ENCODE measurements at regions not wholly inside any gene's neighbourhood (a gene's known extent, or its start where the extent isn't known, plus 50 kb on each side); places are given as distances from the start of the nearest gene placed in this dataset.
A peak's percentile ranks its signal among the peaks of the same experiment; 100 is the strongest.

GRCh38 chr10:58887474-58887873 lies 289.0 kb upstream of the PHYHIPL start (continued):
- TF ChIP-seq REST (IDR thresholded peaks at IDR 0.05; ENCODE audit: unreplicated experiment), result no peak
- no peak for TF ChIP-seq CTCF (conservative IDR thresholded peaks at IDR 0.05; ENCODE audit: low read depth in 2 of 2)
- no peak for TF ChIP-seq JUNB (IDR thresholded peaks at IDR 0.05; ENCODE audit: unreplicated experiment)
- TF ChIP-seq NANOG (IDR thresholded peaks at IDR 0.05; ENCODE audit: borderline replicate concordance), result no peak
- no peak for TF ChIP-seq EZH2phosphoT487 (IDR thresholded peaks at IDR 0.05; ENCODE audit: unreplicated experiment)

GRCh38 chr10:58888957-58889356 lies 287.5 kb upstream of the PHYHIPL start:
- Mint-ChIP-seq H3K36me3 (ENCODE audit: low read depth) (no peaks in the 10 kb centered on the region), H3K4me3 (no peak overlapping the region), H3K27me3 (ENCODE audit: insufficient read depth, low read depth, poor library complexity) (no peaks in the 10 kb centered on the region), H3K27ac (no peak overlapping the region), H3K9me3 (no peaks in the 10 kb centered on the region), H3K4me1 (peaks cover 10% of the 10 kb centered on the region)
- no peaks in the 10 kb centered on the region for H3K36me3 ChIP-seq (ENCODE audit: insufficient read depth)
- no peak overlapping the region for H3K4me3 ChIP-seq
- ATAC-seq (no peak), DNase-seq (ENCODE audit: low spot score) (no peak)
- H3K4me1 ChIP-seq (ENCODE audit: insufficient read depth), result peaks cover 10% of the 10 kb centered on the region; the same call in 1 of the 2 replicates
- no peaks in the 10 kb centered on the region for H4K20me1 ChIP-seq (replicated peaks; ENCODE audit: insufficient read depth)
- no peak overlapping the region for H3K4me2 ChIP-seq
- no peaks in the 10 kb centered on the region for H3K9me2 ChIP-seq (ENCODE audit: insufficient read depth)
- H3F3A ChIP-seq (replicated peaks; ENCODE audit: low read depth), result no peaks in the 10 kb centered on the region
- no peak overlapping the region for H2AFZ ChIP-seq
- H3K27ac ChIP-seq (ENCODE audit: low read depth), result no peak overlapping the region
- H3K79me2 ChIP-seq (replicated peaks; ENCODE audit: insufficient read depth), result no peaks in the 10 kb centered on the region
- no peak for TF ChIP-seq EZH2phosphoT487 (IDR thresholded peaks at IDR 0.05; ENCODE audit: unreplicated experiment)
- H3K27me3 ChIP-seq (ENCODE audit: insufficient read depth), result no peaks in the 10 kb centered on the region

- Histone ChIP-seq H2AFZ (peak overlapping the region; percentile 4; the same call in 1 of the 2 replicates), H3K4me2 (peak overlapping the region; percentile 0; the same call in 1 of the 2 replicates), H3K9me2 (ENCODE audit: insufficient read depth) (peaks cover 3% of the 10 kb centered on the region; the same call in 1 of the 2 replicates), H3K79me2 (replicated peaks; ENCODE audit: insufficient read depth) (no peaks in the 10 kb centered on the region), H4K20me1 (replicated peaks; ENCODE audit: insufficient read depth) (no peaks in the 10 kb centered on the region), H3K4me1 (ENCODE audit: insufficient read depth) (peaks cover 10% of the 10 kb centered on the region; the same call in 1 of the 2 replicates), H3K27ac (ENCODE audit: low read depth) (no peak overlapping the region), H3F3A (replicated peaks; ENCODE audit: low read depth) (no peaks in the 10 kb centered on the region), H3K4me3 (no peak overlapping the region), H3K27me3 (ENCODE audit: insufficient read depth) (no peaks in the 10 kb centered on the region), H3K36me3 (ENCODE audit: insufficient read depth) (no peaks in the 10 kb centered on the region)
- Mint-ChIP-seq H3K4me3 (no peak overlapping the region), H3K36me3 (ENCODE audit: low read depth) (no peaks in the 10 kb centered on the region), H3K27ac (no peak overlapping the region), H3K9me3 (no peaks in the 10 kb centered on the region), H3K27me3 (ENCODE audit: insufficient read depth, low read depth, poor library complexity) (no peaks in the 10 kb centered on the region), H3K4me1 (peaks cover 10% of the 10 kb centered on the region)
- DNase-seq (ENCODE audit: low spot score), result peak; percentile 7
- ATAC-seq, result no peak
- TF ChIP-seq ZNF114 (CRISPR knock-in tag; IDR thresholded peaks at IDR 0.05) (no peak), EZH2phosphoT487 (IDR thresholded peaks at IDR 0.05; ENCODE audit: unreplicated experiment) (no peak), REST (IDR thresholded peaks at IDR 0.05; ENCODE audit: unreplicated experiment) (no peak), ZNF331 (CRISPR knock-in tag; IDR thresholded peaks at IDR 0.05; ENCODE audit: low read depth) (no peak), EZH2 (IDR thresholded peaks at IDR 0.05; ENCODE audit: low read depth, unreplicated experiment) (no peak), CREB1 (CRISPR knock-in tag; IDR thresholded peaks at IDR 0.05; ENCODE audit: low read depth) (no peak), NANOG (IDR thresholded peaks at IDR 0.05; ENCODE audit: borderline replicate concordance) (no peak), ETS1 (IDR thresholded peaks at IDR 0.05) (no peak)
These were observed 284.4 kb upstream of the PHYHIPL start for GRCh38 chr10:58892031-58892531.

Measured in GM23338 (cell line).